GM12872 (cell line): ENCODE measurements at regions not wholly inside any gene's neighbourhood (a gene's known extent, or its start where the extent isn't known, plus 50 kb on each side); places are given as distances from the start of the nearest gene placed in this dataset.

ENCODE experiments used
- TF ChIP-seq, protein P1 (sequence below): IDR thresholded peaks from 3 replicates; pipeline ENCODE4 v1.5.1; 2011; ENCODE audit warnings: low read depth, mild to moderate bottlenecking, low read length, moderate library complexity; ENCODE audit not compliant: insufficient read depth

DNA sequence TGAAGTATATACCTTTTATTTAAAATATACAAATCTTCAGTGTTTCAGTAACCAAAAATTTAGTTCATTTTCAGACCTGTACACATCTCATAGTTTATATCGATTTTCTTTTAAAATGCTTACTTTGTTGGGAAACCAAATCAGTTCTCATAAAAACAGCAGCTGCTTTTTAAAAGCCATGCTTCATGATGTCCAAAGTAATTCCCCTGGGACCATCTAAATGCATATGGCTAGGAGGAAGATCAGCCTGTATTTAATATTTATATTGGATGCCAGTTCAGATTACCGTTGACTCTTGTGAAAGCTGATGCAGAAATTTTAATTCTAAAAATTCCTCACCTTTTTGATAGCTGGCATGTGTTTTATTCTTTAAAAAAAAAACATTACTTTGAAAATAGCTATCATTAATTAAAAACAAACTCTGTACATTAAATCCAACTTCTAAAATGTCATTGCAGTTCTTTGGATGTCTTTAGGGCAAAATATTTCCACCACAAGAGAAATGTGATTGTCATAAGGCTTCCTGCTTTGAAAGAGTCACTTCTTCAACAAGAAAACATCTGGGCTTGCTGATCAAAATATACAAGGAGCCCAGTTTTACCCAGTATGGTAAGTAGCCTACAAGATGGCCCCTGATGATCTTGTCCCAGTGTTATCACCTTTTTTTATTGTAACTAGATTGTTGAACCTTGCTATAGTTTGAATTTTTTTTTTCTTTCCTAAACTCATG is 1242.9 kb upstream of the CDH6 start:
- TF ChIP-seq, protein P1, sequence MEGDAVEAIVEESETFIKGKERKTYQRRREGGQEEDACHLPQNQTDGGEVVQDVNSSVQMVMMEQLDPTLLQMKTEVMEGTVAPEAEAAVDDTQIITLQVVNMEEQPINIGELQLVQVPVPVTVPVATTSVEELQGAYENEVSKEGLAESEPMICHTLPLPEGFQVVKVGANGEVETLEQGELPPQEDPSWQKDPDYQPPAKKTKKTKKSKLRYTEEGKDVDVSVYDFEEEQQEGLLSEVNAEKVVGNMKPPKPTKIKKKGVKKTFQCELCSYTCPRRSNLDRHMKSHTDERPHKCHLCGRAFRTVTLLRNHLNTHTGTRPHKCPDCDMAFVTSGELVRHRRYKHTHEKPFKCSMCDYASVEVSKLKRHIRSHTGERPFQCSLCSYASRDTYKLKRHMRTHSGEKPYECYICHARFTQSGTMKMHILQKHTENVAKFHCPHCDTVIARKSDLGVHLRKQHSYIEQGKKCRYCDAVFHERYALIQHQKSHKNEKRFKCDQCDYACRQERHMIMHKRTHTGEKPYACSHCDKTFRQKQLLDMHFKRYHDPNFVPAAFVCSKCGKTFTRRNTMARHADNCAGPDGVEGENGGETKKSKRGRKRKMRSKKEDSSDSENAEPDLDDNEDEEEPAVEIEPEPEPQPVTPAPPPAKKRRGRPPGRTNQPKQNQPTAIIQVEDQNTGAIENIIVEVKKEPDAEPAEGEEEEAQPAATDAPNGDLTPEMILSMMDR = no peak

DNA sequence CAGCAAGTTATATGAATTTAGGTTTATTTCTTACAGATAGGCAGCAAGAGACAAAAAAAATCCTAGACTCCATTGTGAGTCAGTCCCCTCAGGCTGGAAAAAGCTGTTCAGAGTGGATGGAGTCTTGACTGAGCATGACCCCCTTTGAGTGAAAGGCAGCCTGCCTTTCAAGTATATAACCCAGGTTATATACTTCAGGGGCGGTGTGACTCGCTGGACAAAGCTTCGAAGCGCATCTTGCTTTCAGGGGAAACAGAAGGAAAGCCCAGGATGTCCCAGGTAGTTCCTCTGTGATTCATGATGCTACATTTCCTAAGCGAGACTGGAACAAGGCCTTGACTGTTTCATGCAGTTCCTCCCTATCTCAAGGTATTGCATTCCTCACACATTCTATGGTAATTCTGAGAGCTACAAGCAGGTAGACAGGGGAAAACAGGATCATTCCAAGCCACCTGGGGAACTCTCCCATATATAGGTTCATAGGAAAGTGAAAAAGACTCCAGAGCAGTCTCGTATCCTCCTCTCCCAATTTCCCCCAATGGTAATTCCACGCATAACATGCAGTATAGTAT is 1244.1 kb upstream of the CDH6 start:
- TF ChIP-seq, protein P1 = no peak

DNA sequence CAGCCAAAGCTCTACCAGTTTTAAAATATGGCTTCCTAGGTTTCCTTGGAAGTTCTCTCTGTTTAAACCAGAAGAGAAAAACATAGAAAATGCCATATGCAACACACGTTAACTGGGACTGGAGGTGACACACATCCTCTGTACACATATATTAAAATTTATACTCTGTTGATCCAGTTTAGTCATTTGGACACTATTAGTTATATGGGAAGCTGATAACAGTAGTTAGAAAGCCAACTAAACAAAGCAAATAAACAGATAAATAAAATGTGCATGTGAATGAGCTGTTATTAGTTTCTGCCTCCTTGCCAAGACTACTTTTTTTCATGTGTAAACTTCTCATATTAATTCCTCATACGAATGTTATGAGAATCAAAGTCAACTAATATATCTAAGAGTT is 1249.2 kb upstream of the CDH6 start:
- TF ChIP-seq, protein P1 = no peak

DNA sequence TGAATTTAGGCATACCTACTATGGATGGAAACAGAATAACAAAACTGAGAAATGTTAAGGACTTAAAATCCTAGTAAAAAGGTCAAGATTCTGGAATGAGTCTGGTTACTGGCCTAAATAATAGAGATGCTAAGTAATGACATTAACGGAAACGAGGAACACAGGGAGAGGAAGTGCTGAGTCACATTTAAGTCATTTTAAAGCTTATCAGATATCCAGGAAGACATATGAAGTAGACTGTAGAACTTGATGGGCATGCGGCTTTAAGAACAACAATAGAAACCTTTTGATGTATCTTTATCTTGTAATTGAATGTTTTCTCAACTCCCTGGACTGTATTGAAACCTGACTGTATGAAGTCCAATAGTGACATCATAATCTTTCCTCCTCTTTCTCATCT is 1251.4 kb upstream of the CDH6 start:
- TF ChIP-seq, protein P1 = no peak

DNA sequence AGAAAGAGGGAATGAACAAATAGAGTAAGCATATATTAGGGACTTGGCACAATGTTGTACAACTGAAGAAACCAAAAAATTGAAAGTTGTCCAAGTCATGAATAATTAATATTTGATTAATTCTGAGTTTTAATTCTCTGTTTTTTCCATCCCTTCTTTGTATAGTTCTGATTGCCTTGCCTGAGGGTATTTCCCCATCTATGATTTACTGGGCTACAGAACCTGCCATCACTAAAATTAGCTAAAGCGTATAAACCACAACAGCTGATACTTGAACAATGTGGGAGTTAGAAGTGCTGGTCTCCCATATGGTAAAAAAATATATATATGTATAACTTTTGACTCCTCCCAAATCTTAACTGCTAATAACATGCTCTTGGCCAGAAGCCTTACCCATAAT is 1253.5 kb upstream of the CDH6 start:
- TF ChIP-seq, protein P1 = no peak

DNA sequence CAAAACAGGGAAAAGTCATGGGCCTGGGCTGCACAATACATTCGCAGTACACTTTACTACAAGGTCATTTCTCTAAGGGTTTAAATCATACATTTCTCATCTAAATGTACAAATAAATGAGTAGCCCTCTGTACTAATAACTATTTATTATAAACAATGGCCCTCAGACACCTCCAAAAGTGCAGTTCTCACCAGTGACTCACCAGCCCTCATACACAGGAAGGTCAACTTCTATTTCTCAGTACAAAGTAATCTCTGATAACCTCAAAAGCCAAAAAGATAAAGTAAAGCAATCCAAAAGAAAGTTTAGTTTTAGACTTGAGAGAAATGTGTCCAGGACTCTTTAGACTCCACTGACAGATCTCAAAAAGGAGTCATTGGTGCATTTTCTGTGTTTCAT is 1258.1 kb upstream of the CDH6 start:
- TF ChIP-seq, protein P1 = no peak

DNA sequence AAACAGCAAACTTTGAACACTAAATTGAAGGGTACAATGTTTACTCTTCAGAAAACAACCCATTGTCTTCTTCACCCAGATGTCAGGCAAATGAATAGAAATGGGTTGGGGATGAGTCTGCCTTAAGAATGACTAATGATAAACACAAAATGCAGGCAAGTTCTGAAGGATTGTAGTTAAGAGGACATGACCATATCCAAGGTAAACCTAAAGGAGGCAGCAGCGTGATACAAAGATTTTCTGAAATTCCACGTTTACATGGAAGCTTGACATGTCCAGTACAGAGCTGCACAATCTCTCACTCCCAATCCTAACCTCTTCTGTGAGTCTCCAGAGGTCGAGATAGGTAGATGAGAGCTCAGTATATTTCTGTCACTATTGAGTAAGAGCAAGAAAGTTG is 1263.2 kb upstream of the CDH6 start:
- TF ChIP-seq, protein P1 = no peak
